ENCODE measurements at regions not wholly inside any gene's neighbourhood (a gene's known extent, or its start where the extent isn't known, plus 50 kb on each side); places are given as distances from the start of the nearest gene placed in this dataset.

GRCh38 chr6:4673861-4674260 lies 102.3 kb upstream of the CDYL start:
- no peak for TF ChIP-seq CTCF (IDR thresholded peaks at IDR 0.05)
- no peak for TF ChIP-seq POLR2A (IDR thresholded peaks at IDR 0.05)

Data from body of pancreas (tissue), 4 donors.